ENCODE measurements at regions not wholly inside any gene's neighbourhood (a gene's known extent, or its start where the extent isn't known, plus 50 kb on each side); places are given as distances from the start of the nearest gene placed in this dataset.

DNA sequence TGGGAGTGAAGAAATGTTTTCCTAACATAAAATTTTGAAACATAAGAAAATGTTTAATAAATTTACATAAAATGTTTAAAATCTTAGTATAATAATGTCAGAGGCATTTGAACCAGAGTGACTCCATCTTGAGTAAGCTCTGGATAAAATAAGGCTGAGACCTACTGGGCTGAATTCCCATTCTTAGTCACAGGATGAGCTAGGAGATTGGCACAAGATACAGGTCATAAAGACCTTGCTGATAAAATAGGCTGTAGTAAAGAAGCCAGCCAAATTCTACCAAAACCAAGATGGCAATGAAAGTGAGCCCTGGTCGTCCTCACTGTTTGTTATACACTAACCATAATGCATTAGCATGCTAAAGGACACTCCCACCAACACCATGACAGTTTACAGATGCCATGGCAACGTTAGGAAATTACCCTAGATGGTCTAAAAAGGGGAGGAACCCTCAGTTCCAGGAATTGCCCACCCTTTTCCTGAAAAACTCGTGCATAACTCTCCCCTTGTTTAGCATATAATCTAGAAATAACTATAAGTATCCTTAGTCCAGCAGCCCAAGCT is 1184.0 kb downstream of the UQCRFS1 start:
- no peaks in the 10 kb centered on the region for H3K36me3 ChIP-seq (ENCODE audit: control insufficient read depth, insufficient read depth, low read length)
- H3K4me1 ChIP-seq (ENCODE audit: control insufficient read depth, insufficient read depth, low read length) = no peaks in the 10 kb centered on the region
- no peak overlapping the region for H3K4me3 ChIP-seq (ENCODE audit: low read length)
- no peaks in the 10 kb centered on the region for H3K27me3 ChIP-seq (ENCODE audit: control insufficient read depth, insufficient read depth, low read length)
- no peak overlapping the region for H3K27ac ChIP-seq (ENCODE audit: low read length)
- no peaks in the 10 kb centered on the region for H3K9me3 ChIP-seq (ENCODE audit: control insufficient read depth, insufficient read depth, low read length)
- no CpG with 5 or more reads among the region's 3 CpGs for WGBS (ENCODE audit: insufficient coverage, insufficient read length)
- no peak for DNase-seq (ENCODE audit: low read depth, low spot score)

DNA sequence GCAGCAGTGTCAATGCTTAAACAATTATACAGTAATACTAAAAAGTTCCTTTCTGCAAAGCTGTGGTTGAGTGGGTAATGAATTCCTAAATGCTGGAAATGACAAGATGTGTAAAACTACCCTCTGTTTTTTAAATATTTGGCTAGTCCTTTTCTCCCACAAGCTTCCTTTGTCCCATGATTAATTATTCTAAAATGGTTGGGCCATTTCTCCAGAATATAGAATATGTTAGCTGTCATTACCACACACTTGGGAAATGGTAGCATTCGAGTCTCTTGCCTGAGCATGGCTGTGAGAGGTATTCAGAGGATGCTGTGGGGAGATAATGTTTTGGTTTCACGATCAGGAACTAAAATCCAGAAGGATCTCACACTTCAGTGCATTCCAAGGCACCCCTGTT is 1185.8 kb downstream of the UQCRFS1 start:
- no peaks in the 10 kb centered on the region for H3K36me3 ChIP-seq (ENCODE audit: control insufficient read depth, insufficient read depth, low read length)
- no peaks in the 10 kb centered on the region for H3K4me1 ChIP-seq (ENCODE audit: control insufficient read depth, insufficient read depth, low read length)
- no peaks in the 10 kb centered on the region for H3K27me3 ChIP-seq (ENCODE audit: control insufficient read depth, insufficient read depth, low read length)
- H3K9me3 ChIP-seq (ENCODE audit: control insufficient read depth, insufficient read depth, low read length) = no peaks in the 10 kb centered on the region
- no peak for DNase-seq (ENCODE audit: low read depth, low spot score)
- no peak overlapping the region for H3K4me3 ChIP-seq (ENCODE audit: low read length)
- no CpG with 5 or more reads among the region's 2 CpGs for WGBS (ENCODE audit: insufficient coverage, insufficient read length)
- H3K27ac ChIP-seq (ENCODE audit: low read length) = no peak overlapping the region

DNA sequence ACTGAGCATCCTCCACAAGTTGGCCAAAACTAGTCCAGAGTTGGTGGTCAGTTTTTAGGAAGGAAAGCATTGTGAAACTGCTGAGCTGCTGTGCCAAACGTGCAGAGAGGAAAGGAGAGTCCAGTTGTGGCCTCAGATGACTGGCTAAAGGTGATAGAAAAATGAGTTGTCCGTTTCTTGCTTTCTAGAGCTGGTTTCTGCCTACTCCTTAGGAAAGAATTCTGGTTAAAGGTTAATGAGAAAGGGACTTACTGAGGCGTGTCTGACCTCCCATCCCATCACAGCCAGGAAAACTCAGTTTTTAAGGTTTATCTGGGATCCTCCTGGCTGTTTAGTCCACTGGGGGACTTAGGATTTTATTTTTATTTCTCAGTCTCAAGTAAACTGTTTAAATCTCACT is 1186.3 kb downstream of the UQCRFS1 start:
- Histone ChIP-seq H3K36me3 (ENCODE audit: control insufficient read depth, insufficient read depth, low read length) (no peaks in the 10 kb centered on the region), H3K27me3 (ENCODE audit: control insufficient read depth, insufficient read depth, low read length) (no peaks in the 10 kb centered on the region), H3K9me3 (ENCODE audit: control insufficient read depth, insufficient read depth, low read length) (no peaks in the 10 kb centered on the region), H3K4me3 (ENCODE audit: low read length) (no peak overlapping the region), H3K4me1 (ENCODE audit: control insufficient read depth, insufficient read depth, low read length) (no peaks in the 10 kb centered on the region), H3K27ac (ENCODE audit: low read length) (no peak overlapping the region)
- DNase-seq (ENCODE audit: low read depth, low spot score) = no peak
- no CpG with 5 or more reads among the region's 3 CpGs for WGBS (ENCODE audit: insufficient coverage, insufficient read length)

DNA sequence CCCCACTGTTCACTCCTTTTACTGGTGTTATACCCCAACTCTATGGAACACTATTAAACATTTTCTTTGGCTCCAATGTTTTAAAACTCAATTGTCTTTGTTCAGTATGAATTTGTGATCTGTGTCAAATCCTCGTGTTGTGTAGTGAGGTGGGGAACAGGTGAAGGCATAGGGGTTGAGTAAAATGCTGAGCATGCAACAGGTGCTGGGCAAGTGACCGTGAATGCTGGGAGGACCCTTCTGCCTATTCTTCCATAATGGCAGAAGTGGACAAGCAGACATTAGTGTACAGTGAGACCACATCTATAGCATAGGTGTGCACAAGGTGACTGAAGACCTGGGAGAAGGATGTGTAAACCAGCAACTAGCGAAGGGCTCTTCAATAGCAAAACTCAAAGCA is 1188.0 kb downstream of the UQCRFS1 start:
- Histone ChIP-seq H3K4me3 (ENCODE audit: low read length) (no peak overlapping the region), H3K27ac (ENCODE audit: low read length) (no peak overlapping the region), H3K36me3 (ENCODE audit: control insufficient read depth, insufficient read depth, low read length) (no peaks in the 10 kb centered on the region), H3K9me3 (ENCODE audit: control insufficient read depth, insufficient read depth, low read length) (no peaks in the 10 kb centered on the region), H3K4me1 (ENCODE audit: control insufficient read depth, insufficient read depth, low read length) (peaks cover 2% of the 10 kb centered on the region; the same call in 1 of the 2 replicates), H3K27me3 (ENCODE audit: control insufficient read depth, insufficient read depth, low read length) (no peaks in the 10 kb centered on the region)
- DNase-seq (ENCODE audit: low read depth, low spot score) = no peak
- WGBS (ENCODE audit: insufficient coverage, insufficient read length) = no CpG with 5 or more reads among the region's 3 CpGs

DNA sequence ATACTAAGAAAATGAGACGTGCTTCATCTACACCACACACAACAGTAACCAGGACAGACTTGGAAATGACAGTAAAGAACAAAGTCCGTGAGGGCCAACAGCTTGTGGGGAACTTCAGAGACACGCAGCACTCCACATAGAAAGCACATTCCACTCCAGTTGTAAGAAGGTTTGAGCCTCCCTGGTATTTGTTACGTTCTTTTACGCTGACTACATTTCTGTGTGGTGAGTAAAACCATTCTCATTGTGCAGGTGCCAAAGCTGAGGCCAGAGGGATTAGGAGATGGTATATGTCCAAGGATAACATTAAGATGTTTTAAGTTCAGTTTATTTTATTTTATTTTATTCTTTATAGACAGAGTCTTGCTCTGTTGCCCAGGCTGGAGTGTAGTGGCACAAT is 1189.9 kb downstream of the UQCRFS1 start:
- no peak overlapping the region for H3K27ac ChIP-seq (ENCODE audit: low read length)
- no peaks in the 10 kb centered on the region for H3K36me3 ChIP-seq (ENCODE audit: control insufficient read depth, insufficient read depth, low read length)
- H3K4me3 ChIP-seq (ENCODE audit: low read length) = no peak overlapping the region
- H3K27me3 ChIP-seq (ENCODE audit: control insufficient read depth, insufficient read depth, low read length) = no peaks in the 10 kb centered on the region
- H3K4me1 ChIP-seq (ENCODE audit: control insufficient read depth, insufficient read depth, low read length) = peaks cover 2% of the 10 kb centered on the region; the same call in 1 of the 2 replicates
- WGBS (ENCODE audit: insufficient coverage, insufficient read length) = no CpG with 5 or more reads among the region's 5 CpGs
- DNase-seq (ENCODE audit: low read depth, low spot score) = no peak
- H3K9me3 ChIP-seq (ENCODE audit: control insufficient read depth, insufficient read depth, low read length) = no peaks in the 10 kb centered on the region

DNA sequence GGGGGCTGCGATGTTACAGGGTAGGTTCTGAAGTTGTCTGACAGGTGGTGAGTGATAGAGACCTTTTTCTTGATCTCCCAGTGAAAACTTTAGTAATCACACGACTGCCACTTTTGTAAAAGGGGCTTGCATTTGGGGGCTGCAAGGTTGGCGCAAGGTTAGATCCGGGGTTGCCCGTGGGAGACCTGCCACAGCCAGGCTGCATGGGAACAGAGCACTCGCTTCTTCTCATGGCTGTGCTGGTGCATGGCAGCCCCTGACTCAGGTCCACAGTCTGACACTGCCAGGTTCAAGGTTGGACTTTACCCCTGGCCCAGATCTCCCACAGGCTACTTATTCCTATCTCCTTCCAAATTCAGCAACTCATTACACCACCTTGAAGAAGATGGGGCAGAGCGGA is 1190.4 kb downstream of the UQCRFS1 start:
- DNase-seq (ENCODE audit: low read depth, low spot score) = no peak
- H3K27ac ChIP-seq (ENCODE audit: low read length) = no peak overlapping the region
- no peaks in the 10 kb centered on the region for H3K9me3 ChIP-seq (ENCODE audit: control insufficient read depth, insufficient read depth, low read length)
- peaks cover 2% of the 10 kb centered on the region; the same call in 1 of the 2 replicates for H3K4me1 ChIP-seq (ENCODE audit: control insufficient read depth, insufficient read depth, low read length)
- WGBS (ENCODE audit: insufficient coverage, insufficient read length) = no CpG with 5 or more reads among the region's 7 CpGs
- no peaks in the 10 kb centered on the region for H3K27me3 ChIP-seq (ENCODE audit: control insufficient read depth, insufficient read depth, low read length)
- no peak overlapping the region for H3K4me3 ChIP-seq (ENCODE audit: low read length)
- H3K36me3 ChIP-seq (ENCODE audit: control insufficient read depth, insufficient read depth, low read length) = no peaks in the 10 kb centered on the region

DNA sequence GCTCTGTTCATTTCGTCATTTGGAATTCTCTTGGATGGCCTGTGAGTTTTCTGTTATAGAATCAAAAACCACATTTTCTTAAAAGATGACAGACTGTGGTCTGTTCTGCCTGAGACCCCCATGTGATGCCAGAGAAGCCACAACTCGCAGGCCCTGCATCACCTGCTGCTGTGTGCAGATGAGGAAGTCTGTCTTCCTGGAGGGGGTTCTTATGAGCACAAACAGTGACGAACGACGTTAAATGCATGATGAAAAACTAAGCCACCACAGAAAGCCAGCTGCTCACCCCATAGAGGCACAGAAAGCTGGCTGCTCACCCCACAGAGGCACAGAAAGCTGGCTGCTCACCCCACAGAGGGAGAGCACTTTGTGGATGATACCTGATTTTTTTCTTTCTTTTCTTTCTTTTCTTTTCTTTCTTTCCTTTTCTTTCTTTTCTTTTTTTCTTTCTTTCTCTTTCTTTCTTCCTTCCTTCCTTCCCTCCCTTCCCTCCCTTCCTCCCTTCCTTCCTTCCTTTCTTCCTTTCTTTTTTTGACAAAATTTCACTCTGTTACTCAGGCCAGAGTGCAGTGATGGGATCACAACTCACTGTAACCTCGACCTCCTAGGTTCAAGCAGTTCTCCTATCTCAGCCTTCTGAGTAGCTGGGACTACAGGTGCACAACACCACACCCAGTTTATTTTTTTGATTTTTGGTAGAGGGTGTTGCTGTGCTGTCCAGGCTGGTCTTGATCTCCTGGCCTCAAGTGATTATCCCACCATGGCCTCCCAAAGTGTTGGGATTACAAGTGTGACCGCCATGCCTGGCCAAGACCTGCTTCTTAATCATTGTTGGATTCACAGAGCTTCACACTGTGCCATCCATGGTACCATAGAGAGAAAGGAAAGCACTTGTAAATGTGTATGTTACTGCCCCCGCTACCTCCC is 1191.4 kb downstream of the UQCRFS1 start:
- Histone ChIP-seq H3K4me1 (ENCODE audit: control insufficient read depth, insufficient read depth, low read length) (peaks cover 2% of the 10 kb centered on the region; the same call in 1 of the 2 replicates), H3K9me3 (ENCODE audit: control insufficient read depth, insufficient read depth, low read length) (no peaks in the 10 kb centered on the region), H3K27me3 (ENCODE audit: control insufficient read depth, insufficient read depth, low read length) (no peaks in the 10 kb centered on the region), H3K36me3 (ENCODE audit: control insufficient read depth, insufficient read depth, low read length) (no peaks in the 10 kb centered on the region), H3K27ac (ENCODE audit: low read length) (no peak overlapping the region), H3K4me3 (ENCODE audit: low read length) (no peak overlapping the region)
- WGBS (ENCODE audit: insufficient coverage, insufficient read length) = no CpG with 5 or more reads among the region's 8 CpGs
- DNase-seq (ENCODE audit: low read depth, low spot score) = no peak

DNA sequence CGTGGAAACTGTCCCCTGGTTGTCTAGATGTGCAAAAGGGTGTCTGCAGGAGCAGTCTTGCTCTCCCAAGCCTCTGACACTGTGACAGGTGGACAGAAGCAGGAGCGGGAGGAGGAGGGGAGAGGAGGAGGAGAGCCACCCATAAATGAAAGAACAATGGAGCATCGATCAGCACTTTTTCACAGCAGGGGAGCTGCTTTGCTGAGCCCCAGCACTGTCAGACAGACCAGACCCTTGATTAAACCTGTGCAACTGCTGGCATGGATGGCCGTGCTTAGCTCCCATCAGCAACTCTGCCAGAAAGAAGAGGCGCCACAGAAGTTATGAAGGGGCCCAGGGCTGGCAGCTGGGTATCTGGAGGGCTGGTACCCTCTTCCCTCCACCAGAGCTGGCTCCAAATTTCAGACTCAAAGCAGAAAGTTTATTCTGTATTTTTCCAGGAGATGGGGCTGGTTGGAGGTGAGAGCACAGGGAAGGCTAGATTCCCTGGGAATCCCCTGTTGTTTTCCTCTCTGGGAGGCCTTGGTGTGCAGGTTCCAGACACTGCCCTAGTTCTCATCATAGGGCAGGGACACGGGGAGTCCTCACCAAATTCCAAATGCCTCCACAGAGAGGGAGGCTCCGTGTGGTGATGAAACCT is 1192.2 kb downstream of the UQCRFS1 start:
- DNase-seq (ENCODE audit: low read depth, low spot score) = no peak

DNA sequence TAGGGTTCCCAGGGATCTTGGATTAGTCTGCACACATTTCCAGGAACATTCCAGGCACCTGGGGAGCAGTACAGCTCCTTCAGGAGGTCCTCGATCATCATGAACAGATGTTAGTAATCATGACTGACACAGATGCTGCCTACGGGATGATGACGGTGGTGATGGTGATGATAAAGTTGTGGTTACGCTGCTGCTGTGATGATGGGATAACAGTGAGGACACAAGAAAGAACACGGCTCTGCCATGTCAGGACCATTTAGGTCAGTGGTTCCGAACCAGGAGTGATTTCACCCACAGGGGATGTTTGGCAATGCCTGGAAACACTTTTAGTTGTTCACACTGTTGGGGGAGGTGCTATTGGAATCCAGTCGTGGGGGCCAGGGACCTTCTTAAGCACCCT is 1193.0 kb downstream of the UQCRFS1 start:
- Histone ChIP-seq H3K4me1 (ENCODE audit: control insufficient read depth, insufficient read depth, low read length) (peaks cover 2% of the 10 kb centered on the region; the same call in 1 of the 2 replicates), H3K9me3 (ENCODE audit: control insufficient read depth, insufficient read depth, low read length) (no peaks in the 10 kb centered on the region), H3K4me3 (ENCODE audit: low read length) (no peak overlapping the region), H3K27ac (ENCODE audit: low read length) (no peak overlapping the region), H3K27me3 (ENCODE audit: control insufficient read depth, insufficient read depth, low read length) (no peaks in the 10 kb centered on the region), H3K36me3 (ENCODE audit: control insufficient read depth, insufficient read depth, low read length) (no peaks in the 10 kb centered on the region)
- DNase-seq (ENCODE audit: low read depth, low spot score) = no peak
- no CpG with 5 or more reads among the region's 7 CpGs for WGBS (ENCODE audit: insufficient coverage, insufficient read length)

More for the DNA sequence above, 1192.2 kb downstream of the UQCRFS1 start:
- no peaks in the 10 kb centered on the region for H3K27me3 ChIP-seq (ENCODE audit: control insufficient read depth, insufficient read depth, low read length)
- H3K4me1 ChIP-seq (ENCODE audit: control insufficient read depth, insufficient read depth, low read length) = peaks cover 2% of the 10 kb centered on the region; the same call in 1 of the 2 replicates
- no peaks in the 10 kb centered on the region for H3K9me3 ChIP-seq (ENCODE audit: control insufficient read depth, insufficient read depth, low read length)
- H3K27ac ChIP-seq (ENCODE audit: low read length) = no peak overlapping the region
- H3K36me3 ChIP-seq (ENCODE audit: control insufficient read depth, insufficient read depth, low read length) = no peaks in the 10 kb centered on the region
- no CpG with 5 or more reads among the region's 7 CpGs for WGBS (ENCODE audit: insufficient coverage, insufficient read length)
- H3K4me3 ChIP-seq (ENCODE audit: low read length) = no peak overlapping the region

DNA sequence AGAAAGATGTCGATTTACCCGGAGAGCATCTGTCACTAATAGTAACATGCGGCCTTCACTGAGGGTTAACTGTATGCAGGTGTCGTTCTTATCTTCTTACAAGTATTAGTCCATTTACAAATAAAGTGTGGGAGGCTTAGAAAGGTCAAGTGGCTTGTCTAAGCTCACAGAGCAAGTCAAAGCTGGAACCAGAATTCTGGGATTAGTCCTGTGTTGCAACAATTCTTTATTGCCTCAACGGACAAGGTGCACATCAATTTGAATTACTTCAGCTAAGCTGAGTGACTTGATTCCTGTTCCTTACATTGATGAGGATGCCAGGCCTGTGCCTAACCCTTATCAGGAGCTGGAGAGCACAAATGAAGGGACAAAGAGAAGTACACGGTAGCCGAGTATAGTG is 1193.6 kb downstream of the UQCRFS1 start:
- Histone ChIP-seq H3K4me3 (ENCODE audit: low read length) (no peak overlapping the region), H3K27me3 (ENCODE audit: control insufficient read depth, insufficient read depth, low read length) (no peaks in the 10 kb centered on the region), H3K4me1 (ENCODE audit: control insufficient read depth, insufficient read depth, low read length) (peaks cover 2% of the 10 kb centered on the region; the same call in 1 of the 2 replicates), H3K27ac (ENCODE audit: low read length) (no peak overlapping the region), H3K9me3 (ENCODE audit: control insufficient read depth, insufficient read depth, low read length) (no peaks in the 10 kb centered on the region), H3K36me3 (ENCODE audit: control insufficient read depth, insufficient read depth, low read length) (no peaks in the 10 kb centered on the region)
- no CpG with 5 or more reads among the region's 7 CpGs for WGBS (ENCODE audit: insufficient coverage, insufficient read length)
- DNase-seq (ENCODE audit: low read depth, low spot score) = no peak

Measured in iPS DF 6.9 (cell line).